K562 (cell line): ENCODE measurements at regions not wholly inside any gene's neighbourhood (a gene's known extent, or its start where the extent isn't known, plus 50 kb on each side); places are given as distances from the start of the nearest gene placed in this dataset.

ENCODE experiments used
- DNMT1 ChIP-seq: fragments of 450-650 bp; IDR thresholded peaks from 2 replicates; pipeline ENCODE4 v1.6.1; 2016; ENCODE audit warnings: antibody characterized with exemption, mild to moderate bottlenecking
- E2F3 ChIP-seq: fragments of 250-450 bp; sonication (Bioruptor Pico); IDR thresholded peaks from 2 replicates; pipeline ENCODE4 v1.4.0; 2020; ENCODE audit warnings: mild to moderate bottlenecking
- ESRRB ChIP-seq: fragments of 250-450 bp; sonication (Bioruptor Pico); IDR thresholded peaks from 2 replicates; pipeline ENCODE4 v1.5.0; 2020; ENCODE audit warnings: mild to moderate bottlenecking, moderate library complexity, borderline replicate concordance
- ETV6 ChIP-seq, 3 experiments: fragments of 150-350 bp in 1 of 3; sonication (generic) in 1 of 3; formaldehyde crosslinking in 1 of 3; IDR thresholded peaks; 2 replicates each; pipeline versions ENCODE4 v1.6.1 to v1.8.0; 2014 to 2022; ENCODE audit warnings: borderline replicate concordance in 2 of 3, low read depth in 2 of 3, antibody characterized with exemption in 1 of 3, low read length in 1 of 3, mild to moderate bottlenecking in 1 of 3, missing genetic modification reagents in 1 of 3
- EWSR1 ChIP-seq: fragments of 450-650 bp; IDR thresholded peaks from 2 replicates; pipeline ENCODE4 v1.6.1; 2018; ENCODE audit warnings: borderline replicate concordance, mild to moderate bottlenecking, low read depth, moderate library complexity; ENCODE audit not compliant: partially characterized antibody
- FOXA3 ChIP-seq, 2 experiments: fragments of 450-650 bp in 1 of 2; sonication (generic) in 1 of 2; formaldehyde crosslinking; IDR thresholded peaks in 1 of 2; conservative IDR thresholded peaks in 1 of 2; 2 replicates each; pipeline versions ENCODE4 v1.4.0 to v1.8.0; 2020 to 2022; ENCODE audit warnings: mild to moderate bottlenecking in 2 of 2, missing genetic modification reagents in 1 of 2
- HEY1 ChIP-seq: fragments of 250-450 bp; sonication (Bioruptor Pico); IDR thresholded peaks from 2 replicates; pipeline ENCODE4 v1.5.0; 2020; ENCODE audit warnings: mild to moderate bottlenecking, moderate library complexity, borderline replicate concordance
- ILK ChIP-seq: fragments of 450-650 bp; IDR thresholded peaks from 2 replicates; pipeline ENCODE4 v1.6.1; 2016; ENCODE audit warnings: missing genetic modification characterization, low read depth, mild to moderate bottlenecking, missing compliant biosample characterization, moderate library complexity, borderline replicate concordance
- NONO ChIP-seq, 2 experiments: fragments of 200-400 bp in 1 of 2; fragments of 450-650 bp in 1 of 2; formaldehyde crosslinking in 1 of 2; IDR thresholded peaks; 2 replicates each; pipeline ENCODE4 v1.6.1; 2017; ENCODE audit warnings: low read depth in 2 of 2, mild to moderate bottlenecking in 2 of 2, moderate library complexity in 2 of 2, low read length in 1 of 2
- PML ChIP-seq: IDR thresholded peaks from 2 replicates; pipeline ENCODE4 v1.6.1; 2012; ENCODE audit warnings: low read length, inconsistent platforms
- POLR2G ChIP-seq: fragments of 200-400 bp; formaldehyde crosslinking; IDR thresholded peaks from 2 replicates; pipeline ENCODE4 v1.6.1; 2017; ENCODE audit warnings: low read depth, mild to moderate bottlenecking, antibody characterized with exemption, low read length, moderate library complexity
- PURB ChIP-seq: sonication (generic); formaldehyde crosslinking; IDR thresholded peaks from 2 replicates; pipeline ENCODE4 v1.9.0; 2021; ENCODE audit warnings: low read depth, mild to moderate bottlenecking, missing genetic modification reagents
- TBP ChIP-seq: optimal IDR thresholded peaks from 2 replicates; pipeline ENCODE3; 2011; ENCODE audit warnings: low read depth, low read length, improper control_type of control experiment
- TOE1 ChIP-seq, 2 experiments: fragments of 450-650 bp in 1 of 2; sonication (generic) in 1 of 2; formaldehyde crosslinking in 1 of 2; IDR thresholded peaks; 2 replicates each; pipeline versions ENCODE4 v1.7.1 to v1.8.0; 2016 to 2022; ENCODE audit warnings: borderline replicate concordance in 2 of 2, mild to moderate bottlenecking in 2 of 2, antibody characterized with exemption in 1 of 2, inconsistent platforms in 1 of 2, low read depth in 1 of 2, missing genetic modification reagents in 1 of 2, moderate library complexity in 1 of 2
- ZFPM2 ChIP-seq: fragments of 250-450 bp; sonication (Bioruptor Pico); IDR thresholded peaks from 2 replicates; pipeline ENCODE4 v1.5.1; 2022; ENCODE audit warnings: mild to moderate bottlenecking
- ZNF174 ChIP-seq: fragments of 250-450 bp; sonication (Bioruptor Pico); IDR thresholded peaks from 2 replicates; pipeline ENCODE4 v1.4.0; 2020; ENCODE audit warnings: mild to moderate bottlenecking
- ZNF184 ChIP-seq: sonication (generic); formaldehyde crosslinking; IDR thresholded peaks from 2 replicates; pipeline ENCODE4 v1.5.0; 2020; ENCODE audit warnings: missing genetic modification reagents
- ZNF586 ChIP-seq: fragments of 450-650 bp; formaldehyde crosslinking; conservative IDR thresholded peaks from 2 replicates; pipeline ENCODE4 v1.4.0; 2020; ENCODE audit warnings: mild to moderate bottlenecking, moderate library complexity
- TF ChIP-seq, protein P1 (sequence below): sonication (generic); formaldehyde crosslinking; IDR thresholded peaks from 2 replicates; pipeline ENCODE4 v1.8.0; 2022; ENCODE audit warnings: missing genetic modification reagents, mild to moderate bottlenecking, borderline replicate concordance
- TF ChIP-seq, protein P2 (sequence below): sonication (generic); formaldehyde crosslinking; IDR thresholded peaks from 2 replicates; pipeline ENCODE4 v1.8.0; 2022; ENCODE audit warnings: mild to moderate bottlenecking, missing genetic modification reagents
- TF ChIP-seq, protein P3 (sequence below): sonication (generic); formaldehyde crosslinking; IDR thresholded peaks from 2 replicates; pipeline ENCODE4 v1.8.0; 2023; ENCODE audit warnings: mild to moderate bottlenecking, missing genetic modification reagents

DNA sequence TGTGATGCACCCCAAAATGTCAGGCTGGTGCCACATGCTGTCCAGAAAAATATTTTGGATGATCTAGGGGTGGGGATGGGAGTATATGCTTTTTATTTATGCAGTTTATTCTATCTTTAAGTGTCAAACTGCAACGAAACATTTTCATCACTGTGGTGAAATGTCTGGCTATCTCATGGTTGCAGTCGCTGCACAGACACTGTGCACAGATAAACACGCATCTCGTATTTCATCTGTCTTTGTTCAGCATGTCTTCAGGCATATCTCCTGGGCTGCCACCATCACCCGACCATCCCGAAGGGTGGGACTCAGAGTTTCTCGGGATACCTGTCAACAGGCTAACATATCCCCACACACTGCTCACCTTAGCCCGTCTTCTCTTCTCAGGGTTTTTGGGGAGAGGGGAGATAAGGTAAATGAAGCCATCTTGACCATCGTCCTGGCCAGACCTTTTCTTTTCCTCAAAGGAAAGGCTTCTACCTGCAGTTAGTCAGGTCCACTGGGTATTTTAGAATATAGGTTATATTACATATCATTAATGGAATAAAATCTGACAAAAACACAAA lies 80.7 kb upstream of the NABP1 start (continued):
- TF ChIP-seq ILK (tag) (no peak), NONO (IDR thresholded peaks at IDR 0.05; ENCODE audit: low read depth in 2 of 2, low read length in 1 of 2) (0 out of 4 replicates have a peak, but pooled peaks of 1 of the 2 experiments have one; percentile 51), ZNF586 (CRISPR knock-in tag) (no peak), ESRRB (no peak), EWSR1 (no peak), TBP (no peak), ZNF184 (CRISPR knock-in tag) (no peak), ZNF174 (CRISPR knock-in tag) (no peak), HEY1 (CRISPR knock-in tag) (no peak), TOE1 (IDR thresholded peaks at IDR 0.05; ENCODE audit: borderline replicate concordance) (no peak), TOE1 (CRISPR knock-in tag; IDR thresholded peaks at IDR 0.05; ENCODE audit: borderline replicate concordance, low read depth) (no peak), PURB (CRISPR knock-in tag) (no peak), PML (peak; percentile 99), DNMT1 (no peak), E2F3 (CRISPR knock-in tag) (no peak), POLR2G (no peak), FOXA3 (CRISPR knock-in tag; conservative IDR thresholded peaks at IDR 0.05 in 1 of 2, IDR thresholded peaks at IDR 0.05 in 1 of 2) (peak; percentile 99), ETV6 (IDR thresholded peaks at IDR 0.05; ENCODE audit: borderline replicate concordance in 1 of 2, low read depth in 2 of 2, low read length in 1 of 2) (no peak), ETV6 (CRISPR knock-in tag; IDR thresholded peaks at IDR 0.05; ENCODE audit: borderline replicate concordance) (no peak), ZFPM2 (CRISPR knock-in tag) (no peak)
- TF ChIP-seq, protein P1, sequence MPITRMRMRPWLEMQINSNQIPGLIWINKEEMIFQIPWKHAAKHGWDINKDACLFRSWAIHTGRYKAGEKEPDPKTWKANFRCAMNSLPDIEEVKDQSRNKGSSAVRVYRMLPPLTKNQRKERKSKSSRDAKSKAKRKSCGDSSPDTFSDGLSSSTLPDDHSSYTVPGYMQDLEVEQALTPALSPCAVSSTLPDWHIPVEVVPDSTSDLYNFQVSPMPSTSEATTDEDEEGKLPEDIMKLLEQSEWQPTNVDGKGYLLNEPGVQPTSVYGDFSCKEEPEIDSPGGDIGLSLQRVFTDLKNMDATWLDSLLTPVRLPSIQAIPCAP (CRISPR knock-in tag): no peak
- TF ChIP-seq, protein P2, sequence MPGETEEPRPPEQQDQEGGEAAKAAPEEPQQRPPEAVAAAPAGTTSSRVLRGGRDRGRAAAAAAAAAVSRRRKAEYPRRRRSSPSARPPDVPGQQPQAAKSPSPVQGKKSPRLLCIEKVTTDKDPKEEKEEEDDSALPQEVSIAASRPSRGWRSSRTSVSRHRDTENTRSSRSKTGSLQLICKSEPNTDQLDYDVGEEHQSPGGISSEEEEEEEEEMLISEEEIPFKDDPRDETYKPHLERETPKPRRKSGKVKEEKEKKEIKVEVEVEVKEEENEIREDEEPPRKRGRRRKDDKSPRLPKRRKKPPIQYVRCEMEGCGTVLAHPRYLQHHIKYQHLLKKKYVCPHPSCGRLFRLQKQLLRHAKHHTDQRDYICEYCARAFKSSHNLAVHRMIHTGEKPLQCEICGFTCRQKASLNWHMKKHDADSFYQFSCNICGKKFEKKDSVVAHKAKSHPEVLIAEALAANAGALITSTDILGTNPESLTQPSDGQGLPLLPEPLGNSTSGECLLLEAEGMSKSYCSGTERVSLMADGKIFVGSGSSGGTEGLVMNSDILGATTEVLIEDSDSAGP (CRISPR knock-in tag): no peak
- TF ChIP-seq, protein P3, sequence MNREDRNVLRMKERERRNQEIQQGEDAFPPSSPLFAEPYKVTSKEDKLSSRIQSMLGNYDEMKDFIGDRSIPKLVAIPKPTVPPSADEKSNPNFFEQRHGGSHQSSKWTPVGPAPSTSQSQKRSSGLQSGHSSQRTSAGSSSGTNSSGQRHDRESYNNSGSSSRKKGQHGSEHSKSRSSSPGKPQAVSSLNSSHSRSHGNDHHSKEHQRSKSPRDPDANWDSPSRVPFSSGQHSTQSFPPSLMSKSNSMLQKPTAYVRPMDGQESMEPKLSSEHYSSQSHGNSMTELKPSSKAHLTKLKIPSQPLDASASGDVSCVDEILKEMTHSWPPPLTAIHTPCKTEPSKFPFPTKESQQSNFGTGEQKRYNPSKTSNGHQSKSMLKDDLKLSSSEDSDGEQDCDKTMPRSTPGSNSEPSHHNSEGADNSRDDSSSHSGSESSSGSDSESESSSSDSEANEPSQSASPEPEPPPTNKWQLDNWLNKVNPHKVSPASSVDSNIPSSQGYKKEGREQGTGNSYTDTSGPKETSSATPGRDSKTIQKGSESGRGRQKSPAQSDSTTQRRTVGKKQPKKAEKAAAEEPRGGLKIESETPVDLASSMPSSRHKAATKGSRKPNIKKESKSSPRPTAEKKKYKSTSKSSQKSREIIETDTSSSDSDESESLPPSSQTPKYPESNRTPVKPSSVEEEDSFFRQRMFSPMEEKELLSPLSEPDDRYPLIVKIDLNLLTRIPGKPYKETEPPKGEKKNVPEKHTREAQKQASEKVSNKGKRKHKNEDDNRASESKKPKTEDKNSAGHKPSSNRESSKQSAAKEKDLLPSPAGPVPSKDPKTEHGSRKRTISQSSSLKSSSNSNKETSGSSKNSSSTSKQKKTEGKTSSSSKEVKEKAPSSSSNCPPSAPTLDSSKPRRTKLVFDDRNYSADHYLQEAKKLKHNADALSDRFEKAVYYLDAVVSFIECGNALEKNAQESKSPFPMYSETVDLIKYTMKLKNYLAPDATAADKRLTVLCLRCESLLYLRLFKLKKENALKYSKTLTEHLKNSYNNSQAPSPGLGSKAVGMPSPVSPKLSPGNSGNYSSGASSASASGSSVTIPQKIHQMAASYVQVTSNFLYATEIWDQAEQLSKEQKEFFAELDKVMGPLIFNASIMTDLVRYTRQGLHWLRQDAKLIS (CRISPR knock-in tag): 0 out of 2 replicates have a peak, but pooled peaks have one; percentile 37
